Mucosa of descending colon (tissue), 3 donors: ENCODE measurements at regions not wholly inside any gene's neighbourhood (a gene's known extent, or its start where the extent isn't known, plus 50 kb on each side); places are given as distances from the start of the nearest gene placed in this dataset.

ENCODE experiments used
- ATAC-seq: fragments of 200-7000 bp; cut with Tn5 transposase; one replicate; pipeline ENCODE4 v1.9.1; 2020; ENCODE audit warnings: mild to moderate bottlenecking, moderate library complexity
- DNase-seq, 3 donors: peaks; one replicate each; pipeline ENCODE4 v3.0.0-alpha.2; 2020
- H3K36me3 ChIP-seq: fragments of 200-600 bp; one replicate; pipeline ENCODE4 v1.8.0; 2021; ENCODE audit warnings: low read depth, mild to moderate bottlenecking
- H3K4me1 ChIP-seq: fragments of 200-600 bp; one replicate; pipeline ENCODE4 v1.8.0; 2021; ENCODE audit warnings: low read depth, mild to moderate bottlenecking
- H3K4me3 ChIP-seq: fragments of 200-600 bp; one replicate; pipeline ENCODE4 v1.8.0; 2021; ENCODE audit warnings: mild to moderate bottlenecking
- H3K9me3 ChIP-seq: fragments of 200-600 bp; one replicate; pipeline ENCODE4 v1.8.0; 2021; ENCODE audit warnings: mild to moderate bottlenecking
- intact Hi-C, 2 donors: fragments of 100-400 bp; cut with DNase I in 1 of 2; cut with micrococcal nuclease in 1 of 2; formaldehyde crosslinking; loops; one replicate each; pipeline versions ENCODE4 v1.11.0 to v1.11.1; 2022; cut with DNase I, micrococcal nuclease
- TF ChIP-seq, protein P1 (sequence below): fragments of 200-600 bp; IDR thresholded peaks from one replicate; pipeline ENCODE4 v1.8.0; 2022; ENCODE audit warnings: antibody characterized with exemption, mild to moderate bottlenecking
- donor health status: DM: no; HTN: no; CAD: no; lungs with moderate emphysema.
- donor health status: DM: no; HTN: no; CAD: no.
- donor health status: DM: no; HTN: yes; CAD: no.

DNA sequence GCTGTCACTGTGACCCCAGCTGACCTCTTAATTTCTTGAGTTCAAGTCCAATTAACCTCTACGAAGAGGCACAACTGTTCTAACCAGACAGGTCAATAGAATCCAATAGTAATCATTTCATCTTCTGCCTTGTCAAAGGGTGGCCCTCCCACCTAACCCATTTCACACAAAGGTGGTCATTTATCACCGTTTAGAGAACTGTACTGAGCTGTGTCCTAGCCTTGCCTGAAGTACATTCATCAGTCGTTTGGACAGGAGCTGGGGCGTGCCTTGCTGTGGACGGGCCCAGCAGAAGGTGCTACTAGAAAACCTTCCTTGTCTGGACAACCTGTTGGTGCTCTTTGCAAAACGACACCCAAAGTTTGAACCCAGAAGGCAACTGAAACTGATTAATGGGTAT is 605.4 kb downstream of the ISL1 start:
- ATAC-seq, result no peak
- DNase-seq, result no peak
- Histone ChIP-seq H3K9me3 (no peaks in the 10 kb centered on the region), H3K4me3 (no peak overlapping the region), H3K36me3 (no peaks in the 10 kb centered on the region), H3K4me1 (no peaks in the 10 kb centered on the region)
- TF ChIP-seq, protein P1, sequence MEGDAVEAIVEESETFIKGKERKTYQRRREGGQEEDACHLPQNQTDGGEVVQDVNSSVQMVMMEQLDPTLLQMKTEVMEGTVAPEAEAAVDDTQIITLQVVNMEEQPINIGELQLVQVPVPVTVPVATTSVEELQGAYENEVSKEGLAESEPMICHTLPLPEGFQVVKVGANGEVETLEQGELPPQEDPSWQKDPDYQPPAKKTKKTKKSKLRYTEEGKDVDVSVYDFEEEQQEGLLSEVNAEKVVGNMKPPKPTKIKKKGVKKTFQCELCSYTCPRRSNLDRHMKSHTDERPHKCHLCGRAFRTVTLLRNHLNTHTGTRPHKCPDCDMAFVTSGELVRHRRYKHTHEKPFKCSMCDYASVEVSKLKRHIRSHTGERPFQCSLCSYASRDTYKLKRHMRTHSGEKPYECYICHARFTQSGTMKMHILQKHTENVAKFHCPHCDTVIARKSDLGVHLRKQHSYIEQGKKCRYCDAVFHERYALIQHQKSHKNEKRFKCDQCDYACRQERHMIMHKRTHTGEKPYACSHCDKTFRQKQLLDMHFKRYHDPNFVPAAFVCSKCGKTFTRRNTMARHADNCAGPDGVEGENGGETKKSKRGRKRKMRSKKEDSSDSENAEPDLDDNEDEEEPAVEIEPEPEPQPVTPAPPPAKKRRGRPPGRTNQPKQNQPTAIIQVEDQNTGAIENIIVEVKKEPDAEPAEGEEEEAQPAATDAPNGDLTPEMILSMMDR, result no peak
- intact Hi-C loops, result no loop called here

- DNase-seq (no peak), ATAC-seq (no peak)
- Histone ChIP-seq H3K36me3 (no peaks in the 10 kb centered on the region), H3K4me3 (no peak overlapping the region), H3K4me1 (no peaks in the 10 kb centered on the region), H3K9me3 (no peaks in the 10 kb centered on the region)
- TF ChIP-seq, protein P1, result no peak
- intact Hi-C loops, result no loop called here
Measured at GRCh38 chr5:51990241-51990640, 607.0 kb downstream of the ISL1 start.

DNA sequence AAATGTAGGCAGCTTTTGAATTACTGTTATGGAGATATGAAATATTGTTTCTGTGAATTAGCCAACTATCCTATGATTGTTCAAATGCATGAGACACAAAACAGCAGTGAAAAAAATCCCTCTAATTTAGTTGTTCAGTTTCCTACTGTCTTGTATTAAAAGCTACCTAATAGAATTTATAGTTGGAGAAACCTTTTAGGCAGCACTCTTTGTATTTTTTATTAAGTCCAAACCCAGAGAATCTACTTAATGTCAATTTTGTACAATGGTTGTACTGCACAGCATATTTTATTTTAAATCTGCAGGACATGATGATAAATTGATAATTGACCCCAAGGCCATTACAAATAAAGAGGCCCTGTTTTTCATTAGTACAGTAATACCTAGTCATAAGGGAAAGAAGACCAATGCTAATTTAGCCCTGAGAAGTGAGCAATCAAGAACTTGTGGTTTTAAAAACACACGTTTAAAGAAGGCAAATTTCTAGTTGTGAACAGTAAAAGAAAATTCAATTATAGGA is 607.5 kb downstream of the ISL1 start:
- no peak for DNase-seq
- no peak for ATAC-seq
- TF ChIP-seq, protein P1, result no peak
- Histone ChIP-seq H3K36me3 (no peaks in the 10 kb centered on the region), H3K4me3 (no peak overlapping the region), H3K9me3 (no peaks in the 10 kb centered on the region), H3K4me1 (no peaks in the 10 kb centered on the region)
- intact Hi-C loops, result no loop called here

GRCh38 chr5:51991940-51992339 is 608.7 kb downstream of the ISL1 start:
- no peaks in the 10 kb centered on the region for H3K9me3 ChIP-seq
- no peak overlapping the region for H3K4me3 ChIP-seq
- H3K4me1 ChIP-seq, result no peaks in the 10 kb centered on the region
- DNase-seq (no peak), ATAC-seq (no peak)
- TF ChIP-seq, protein P1, result no peak
- intact Hi-C loops, result no loop called here
- no peaks in the 10 kb centered on the region for H3K36me3 ChIP-seq

- H3K36me3 ChIP-seq, result no peaks in the 10 kb centered on the region
- H3K4me1 ChIP-seq, result no peaks in the 10 kb centered on the region
- intact Hi-C loops, result no loop called here
- ATAC-seq (no peak), DNase-seq (no peak)
- no peaks in the 10 kb centered on the region for H3K9me3 ChIP-seq
- TF ChIP-seq, protein P1, result no peak
- H3K4me3 ChIP-seq, result no peak overlapping the region
Measured at GRCh38 chr5:51995773-51996306, 612.6 kb downstream of the ISL1 start.
